Mesothelial cell of epicardium (in vitro differentiated cells): ENCODE measurements at regions not wholly inside any gene's neighbourhood (a gene's known extent, or its start where the extent isn't known, plus 50 kb on each side); places are given as distances from the start of the nearest gene placed in this dataset.

Experiments
- DNase-seq, 2 experiments: peaks; one replicate each; pipeline ENCODE4 v3.0.0; 2021; ENCODE audit warnings: low spot score in 2 of 2; ENCODE audit not compliant: unreplicated experiment in 2 of 2
- H3K27ac Mint-ChIP-seq: 2 replicates; pipeline ENCODE4 v1.8.0; 2021; ENCODE audit warnings: mixed read lengths
- H3K27me3 Mint-ChIP-seq: 2 replicates; pipeline ENCODE4 v1.8.0; 2021; ENCODE audit warnings: low read depth, mixed read lengths
- H3K36me3 Mint-ChIP-seq: 2 replicates; pipeline ENCODE4 v1.8.0; 2021; ENCODE audit warnings: mixed read lengths
- H3K4me1 Mint-ChIP-seq: 2 replicates; pipeline ENCODE4 v1.8.0; 2021; ENCODE audit warnings: mixed read lengths
- H3K4me3 Mint-ChIP-seq: 2 replicates; pipeline ENCODE4 v1.8.0; 2021; ENCODE audit warnings: mild to moderate bottlenecking, moderate library complexity, mixed read lengths
- H3K9me3 Mint-ChIP-seq: 2 replicates; pipeline ENCODE4 v1.8.0; 2021; ENCODE audit warnings: mixed read lengths
- CTCF ChIP-seq: fragments of 200-600 bp; sonication (generic); IDR thresholded peaks from one replicate; pipeline ENCODE4 v1.5.0; 2021; ENCODE audit warnings: antibody characterized with exemption; ENCODE audit not compliant: unreplicated experiment

DNA sequence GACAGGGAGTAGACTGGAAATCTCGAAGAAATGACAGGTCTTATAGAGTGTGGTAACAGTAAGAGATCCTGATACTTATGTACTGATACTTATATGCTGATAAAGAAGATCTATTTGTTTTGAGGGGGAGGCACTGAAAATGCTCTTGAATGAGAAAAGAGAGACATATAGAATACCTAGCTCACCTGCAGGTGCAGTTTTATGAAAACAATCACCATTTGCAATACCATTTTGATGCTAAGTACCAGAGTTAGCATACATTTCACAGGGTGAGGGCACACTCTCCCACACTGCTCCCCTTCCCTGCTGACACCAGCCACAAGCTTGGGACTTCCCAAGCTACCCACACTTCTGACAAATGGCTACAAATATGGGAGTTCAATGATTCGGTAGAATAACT, 1490.1 kb upstream of the IGFBP7 start:
- H3K27ac Mint-ChIP-seq, result no peak overlapping the region
- H3K9me3 Mint-ChIP-seq, result no peaks in the 10 kb centered on the region

DNA sequence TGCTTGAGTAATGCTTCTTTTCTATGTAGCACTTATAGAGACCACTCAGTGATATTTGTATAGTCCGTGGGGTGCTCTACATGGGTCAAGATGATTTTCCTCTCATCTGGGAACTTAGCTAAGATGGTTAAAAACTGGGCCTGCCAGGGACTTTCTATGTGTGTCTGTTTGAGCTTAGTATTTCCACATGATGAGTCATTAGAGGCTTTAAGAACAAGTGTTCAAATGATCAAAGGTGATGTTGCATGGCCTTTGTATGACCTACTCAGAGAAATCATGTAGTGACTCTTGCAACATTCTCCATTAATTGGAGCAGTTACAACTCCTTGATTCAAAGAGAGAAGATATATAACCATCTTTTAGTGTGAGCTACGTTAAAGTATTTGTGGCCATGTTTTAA, 1480.5 kb upstream of the IGFBP7 start:
- Mint-ChIP-seq H3K36me3 (no peaks in the 10 kb centered on the region), H3K4me3 (no peak overlapping the region), H3K9me3 (peaks cover 19% of the 10 kb centered on the region), H3K27ac (no peak overlapping the region), H3K27me3 (no peaks in the 10 kb centered on the region), H3K4me1 (peaks cover 3% of the 10 kb centered on the region)
- no peak for TF ChIP-seq CTCF
- no peak for DNase-seq

More for the DNA sequence above, 1490.1 kb upstream of the IGFBP7 start:
- no peak for DNase-seq
- TF ChIP-seq CTCF, result no peak
- H3K4me3 Mint-ChIP-seq, result no peak overlapping the region
- no peaks in the 10 kb centered on the region for H3K4me1 Mint-ChIP-seq
- no peaks in the 10 kb centered on the region for H3K27me3 Mint-ChIP-seq
- no peaks in the 10 kb centered on the region for H3K36me3 Mint-ChIP-seq

DNA sequence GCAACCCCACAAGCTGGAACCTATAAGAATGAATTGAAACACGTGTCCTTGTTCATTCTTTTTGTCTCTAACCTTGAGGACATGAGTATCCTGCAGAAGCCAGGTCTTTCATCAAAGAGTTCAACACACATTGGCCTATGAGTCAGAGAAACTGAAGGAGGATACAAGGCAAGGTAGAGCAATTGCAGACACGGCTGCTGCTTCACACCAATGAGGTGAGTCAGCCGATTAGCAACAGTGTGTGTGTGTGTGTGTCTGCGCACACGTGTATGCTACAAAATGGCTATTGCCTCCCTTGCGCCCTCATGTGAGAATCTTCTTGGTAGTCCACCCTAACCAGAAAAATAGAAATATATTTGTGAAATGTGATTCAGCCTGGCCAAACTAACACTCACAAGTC, 1477.7 kb upstream of the IGFBP7 start:
- peaks cover 3% of the 10 kb centered on the region for H3K4me1 Mint-ChIP-seq
- peaks cover 42% of the 10 kb centered on the region for H3K9me3 Mint-ChIP-seq
- no peak overlapping the region for H3K4me3 Mint-ChIP-seq
- no peaks in the 10 kb centered on the region for H3K27me3 Mint-ChIP-seq
- no peak overlapping the region for H3K27ac Mint-ChIP-seq
- no peak for DNase-seq
- peaks cover 7% of the 10 kb centered on the region for H3K36me3 Mint-ChIP-seq
- TF ChIP-seq CTCF, result no peak

GRCh38 chr4:58566260-58566659, 1456.1 kb upstream of the IGFBP7 start:
- Mint-ChIP-seq H3K27ac (no peak overlapping the region), H3K4me1 (no peaks in the 10 kb centered on the region), H3K36me3 (peaks cover 5% of the 10 kb centered on the region), H3K4me3 (no peak overlapping the region), H3K9me3 (peaks cover 24% of the 10 kb centered on the region), H3K27me3 (no peaks in the 10 kb centered on the region)
- no peak for DNase-seq
- TF ChIP-seq CTCF, result no peak

- H3K27me3 Mint-ChIP-seq, result no peaks in the 10 kb centered on the region
- DNase-seq, result no peak
- no peaks in the 10 kb centered on the region for H3K36me3 Mint-ChIP-seq
- H3K4me1 Mint-ChIP-seq, result peaks cover 4% of the 10 kb centered on the region
- no peak overlapping the region for H3K27ac Mint-ChIP-seq
- no peak overlapping the region for H3K4me3 Mint-ChIP-seq
- peaks cover 14% of the 10 kb centered on the region for H3K9me3 Mint-ChIP-seq
- TF ChIP-seq CTCF, result no peak
These were observed 1454.7 kb upstream of the IGFBP7 start for GRCh38 chr4:58564695-58565475.
